ENCODE measurements at regions not wholly inside any gene's neighbourhood (a gene's known extent, or its start where the extent isn't known, plus 50 kb on each side); places are given as distances from the start of the nearest gene placed in this dataset.
"Not testable (repeated sequence)": the region's sequence is repeated elsewhere in the genome, so short reads cannot be mapped to it uniquely, and the experiment has no call there.

GRCh38 chr14:105679959-105680735 is 153.8 kb downstream of the TMEM121 start:
- not testable (repeated sequence) for FAIRE-seq

- peak; percentile 70 for FAIRE-seq
Observed at GRCh38 chr14:105680736-105681098, 154.3 kb downstream of the TMEM121 start.

GRCh38 chr14:105681606-105682185 is 155.3 kb downstream of the TMEM121 start:
- FAIRE-seq, result not testable (repeated sequence)

GRCh38 chr14:105682442-105682841 is 156.1 kb downstream of the TMEM121 start:
- FAIRE-seq, result not testable (repeated sequence)

GRCh38 chr14:105682956-105683570 is 156.7 kb downstream of the TMEM121 start:
- FAIRE-seq, result no peak

- not testable (repeated sequence) for FAIRE-seq
Observed at GRCh38 chr14:105684056-105684455, 157.7 kb downstream of the TMEM121 start.

GRCh38 chr14:105684597-105684996 is 158.2 kb downstream of the TMEM121 start:
- not testable (repeated sequence) for FAIRE-seq

- no peak for FAIRE-seq
Observed at GRCh38 chr14:105685003-105685402, 158.6 kb downstream of the TMEM121 start.

GRCh38 chr14:105685605-105686004 is 159.2 kb downstream of the TMEM121 start:
- FAIRE-seq, result not testable (repeated sequence)

- not testable (repeated sequence) for FAIRE-seq
Observed at GRCh38 chr14:105686050-105686449, 159.7 kb downstream of the TMEM121 start.

GRCh38 chr14:105686462-105687170 is 160.2 kb downstream of the TMEM121 start:
- not testable (repeated sequence) for FAIRE-seq

- FAIRE-seq, result not testable (repeated sequence)
Observed at GRCh38 chr14:105687171-105688022, 161.0 kb downstream of the TMEM121 start.

GRCh38 chr14:105688023-105688351 is 161.6 kb downstream of the TMEM121 start:
- FAIRE-seq, result not testable (repeated sequence)

- FAIRE-seq, result not testable (repeated sequence)
Observed at GRCh38 chr14:105688664-105689221, 162.4 kb downstream of the TMEM121 start.

GRCh38 chr14:105689722-105690121 is 163.3 kb downstream of the TMEM121 start:
- no peak for FAIRE-seq

- FAIRE-seq, result no peak
Observed at GRCh38 chr14:105690671-105691070, 164.3 kb downstream of the TMEM121 start.

GRCh38 chr14:105691321-105692109 is 165.1 kb downstream of the TMEM121 start:
- FAIRE-seq, result not testable (repeated sequence)

GRCh38 chr14:105692110-105692685 is 165.8 kb downstream of the TMEM121 start:
- FAIRE-seq, result not testable (repeated sequence)

GRCh38 chr14:105694961-105695360 is 168.6 kb downstream of the TMEM121 start:
- FAIRE-seq, result no peak

- not testable (repeated sequence) for FAIRE-seq
Observed at GRCh38 chr14:105696388-105696787, 170.0 kb downstream of the TMEM121 start.

- FAIRE-seq, result not testable (repeated sequence)
Observed at GRCh38 chr14:105697414-105697813, 171.0 kb downstream of the TMEM121 start.

All from A204.1 (cell line).